PC-3 (cell line): ENCODE measurements at regions not wholly inside any gene's neighbourhood (a gene's known extent, or its start where the extent isn't known, plus 50 kb on each side); places are given as distances from the start of the nearest gene placed in this dataset.
"Not testable (repeated sequence)": the region's sequence is repeated elsewhere in the genome, so short reads cannot be mapped to it uniquely, and the experiment has no call there.

Experiments used
- EZH2 ChIP-seq: fragments of 300-600 bp; sonication (generic); IDR thresholded peaks from one replicate; pipeline ENCODE4 v1.6.1; 2017; ENCODE audit warnings: antibody characterized with exemption, mild to moderate bottlenecking, low read length; ENCODE audit not compliant: unreplicated experiment
- TF ChIP-seq, protein P1 (sequence below): fragments of 300-600 bp; sonication (generic); conservative IDR thresholded peaks from 2 replicates; pipeline ENCODE4 v1.5.1; 2017; ENCODE audit warnings: antibody characterized with exemption, low read depth, mild to moderate bottlenecking, low read length

DNA sequence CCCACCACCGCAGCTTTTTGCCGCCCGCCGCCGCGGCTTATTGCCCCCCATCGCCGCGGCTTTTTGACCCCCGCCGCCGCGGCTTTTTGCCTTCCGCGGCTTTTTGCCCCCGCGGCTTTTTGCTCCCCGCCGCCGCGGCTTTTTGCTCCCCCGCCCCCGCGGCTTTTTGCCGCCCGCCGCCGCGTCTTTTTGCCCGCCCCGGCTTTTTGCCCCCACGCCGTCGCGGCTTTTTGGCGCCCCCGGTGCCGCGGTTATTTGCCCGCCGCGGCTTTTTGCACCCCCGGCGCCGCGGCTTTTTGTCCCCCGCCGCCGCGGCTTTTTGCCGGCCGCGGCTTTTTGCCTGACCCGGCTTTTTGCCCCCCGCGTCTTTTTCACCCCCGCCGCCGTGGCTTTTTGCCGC lies 3061.8 kb upstream of the TEKT4 start:
- TF ChIP-seq, protein P1, sequence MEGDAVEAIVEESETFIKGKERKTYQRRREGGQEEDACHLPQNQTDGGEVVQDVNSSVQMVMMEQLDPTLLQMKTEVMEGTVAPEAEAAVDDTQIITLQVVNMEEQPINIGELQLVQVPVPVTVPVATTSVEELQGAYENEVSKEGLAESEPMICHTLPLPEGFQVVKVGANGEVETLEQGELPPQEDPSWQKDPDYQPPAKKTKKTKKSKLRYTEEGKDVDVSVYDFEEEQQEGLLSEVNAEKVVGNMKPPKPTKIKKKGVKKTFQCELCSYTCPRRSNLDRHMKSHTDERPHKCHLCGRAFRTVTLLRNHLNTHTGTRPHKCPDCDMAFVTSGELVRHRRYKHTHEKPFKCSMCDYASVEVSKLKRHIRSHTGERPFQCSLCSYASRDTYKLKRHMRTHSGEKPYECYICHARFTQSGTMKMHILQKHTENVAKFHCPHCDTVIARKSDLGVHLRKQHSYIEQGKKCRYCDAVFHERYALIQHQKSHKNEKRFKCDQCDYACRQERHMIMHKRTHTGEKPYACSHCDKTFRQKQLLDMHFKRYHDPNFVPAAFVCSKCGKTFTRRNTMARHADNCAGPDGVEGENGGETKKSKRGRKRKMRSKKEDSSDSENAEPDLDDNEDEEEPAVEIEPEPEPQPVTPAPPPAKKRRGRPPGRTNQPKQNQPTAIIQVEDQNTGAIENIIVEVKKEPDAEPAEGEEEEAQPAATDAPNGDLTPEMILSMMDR, result not testable (repeated sequence)
- TF ChIP-seq EZH2, result not testable (repeated sequence)
